WTC11 (cell line): ENCODE measurements at regions not wholly inside any gene's neighbourhood (a gene's known extent, or its start where the extent isn't known, plus 50 kb on each side); places are given as distances from the start of the nearest gene placed in this dataset.

Source experiments
- ATAC-seq: fragments of 200-7000 bp; cut with Tn5 transposase; 2 replicates; pipeline ENCODE4 v1.10.0; 2021; ENCODE audit warnings: mild to moderate bottlenecking, moderate library complexity
- CTCF ChIA-PET: fragments of 300-600 bp; sonication (Branson Sonifier 250); formaldehyde crosslinking; loops from one replicate; lab custom pipeline; 2021; ENCODE audit warnings: antibody characterized with exemption; lab: Charles Lee
- POLR2A ChIA-PET: fragments of 350-600 bp; sonication (Branson Sonifier 250); formaldehyde crosslinking; loops from one replicate; lab custom pipeline; 2021; ENCODE audit warnings: antibody characterized with exemption; lab: Charles Lee
- DNase-seq: peaks from one replicate; pipeline ENCODE4 v3.0.0; 2021; ENCODE audit warnings: low spot score
- H3K27ac Mint-ChIP-seq: 2 replicates; pipeline ENCODE4 v1.8.0; 2021; ENCODE audit warnings: mixed read lengths
- H3K27me3 Mint-ChIP-seq: 2 replicates; pipeline ENCODE4 v1.8.0; 2021; ENCODE audit warnings: low read depth, mild to moderate bottlenecking, moderate library complexity, mixed read lengths
- H3K36me3 Mint-ChIP-seq: 2 replicates; pipeline ENCODE4 v1.8.0; 2021; ENCODE audit warnings: mixed read lengths
- H3K4me1 Mint-ChIP-seq: 2 replicates; pipeline ENCODE4 v1.8.0; 2022; ENCODE audit warnings: mixed read lengths
- H3K4me3 Mint-ChIP-seq: 2 replicates; pipeline ENCODE4 v1.8.0; 2021; ENCODE audit warnings: mild to moderate bottlenecking, moderate library complexity, mixed read lengths
- H3K9me3 Mint-ChIP-seq: 2 replicates; pipeline ENCODE4 v1.8.0; 2021; ENCODE audit warnings: mixed read lengths
- CTCF ChIP-seq: fragments of 200-600 bp; IDR thresholded peaks from 2 replicates; pipeline ENCODE4 v1.8.0; 2022; ENCODE audit warnings: antibody characterized with exemption
- EMX1 ChIP-seq: fragments of 250-450 bp; sonication (Bioruptor Pico); IDR thresholded peaks from 2 replicates; pipeline ENCODE4 v1.8.0; 2021; ENCODE audit warnings: mild to moderate bottlenecking
- ETV6 ChIP-seq: sonication (generic); formaldehyde crosslinking; IDR thresholded peaks from 2 replicates; pipeline ENCODE4 v1.8.1; 2022; ENCODE audit warnings: mild to moderate bottlenecking, missing genetic modification reagents
- GTF2I ChIP-seq: fragments of 250-450 bp; sonication (Bioruptor Pico); conservative IDR thresholded peaks from 2 replicates; pipeline ENCODE4 v1.4.0; 2021; ENCODE audit warnings: mild to moderate bottlenecking
- MLX ChIP-seq: sonication (generic); formaldehyde crosslinking; IDR thresholded peaks from 2 replicates; pipeline ENCODE4 v1.8.1; 2023; ENCODE audit warnings: mild to moderate bottlenecking, missing genetic modification reagents, moderate library complexity
- NFE2L1 ChIP-seq: sonication (generic); formaldehyde crosslinking; IDR thresholded peaks from 2 replicates; pipeline ENCODE4 v1.8.1; 2023; ENCODE audit warnings: missing genetic modification reagents
- NR2C2 ChIP-seq: sonication (generic); formaldehyde crosslinking; IDR thresholded peaks from 2 replicates; pipeline ENCODE4 v1.8.0; 2022; ENCODE audit warnings: mild to moderate bottlenecking, missing genetic modification reagents
- NR3C1 ChIP-seq: sonication (generic); formaldehyde crosslinking; conservative IDR thresholded peaks from 2 replicates; pipeline ENCODE4 v1.8.1; 2023; ENCODE audit warnings: low read depth, mild to moderate bottlenecking, missing genetic modification reagents
- OVOL2 ChIP-seq: fragments of 250-450 bp; sonication (Bioruptor Pico); IDR thresholded peaks from 2 replicates; pipeline ENCODE4 v1.9.0; 2021; ENCODE audit warnings: mild to moderate bottlenecking, borderline replicate concordance
- PRRX2 ChIP-seq: fragments of 250-450 bp; sonication (Bioruptor Pico); IDR thresholded peaks from 2 replicates; pipeline ENCODE4 v1.8.0; 2021; ENCODE audit warnings: mild to moderate bottlenecking
- TEAD4 ChIP-seq: sonication (generic); formaldehyde crosslinking; IDR thresholded peaks from 2 replicates; pipeline ENCODE4 v1.8.0; 2022; ENCODE audit warnings: mild to moderate bottlenecking, missing genetic modification reagents
- ZNF671 ChIP-seq: fragments of 250-450 bp; sonication (Bioruptor Pico); IDR thresholded peaks from 2 replicates; pipeline ENCODE4 v1.8.0; 2021; ENCODE audit warnings: mild to moderate bottlenecking
- TF ChIP-seq, protein P1 (sequence below): fragments of 250-450 bp; sonication (Bioruptor Pico); IDR thresholded peaks from 2 replicates; pipeline ENCODE4 v1.9.0; 2021; ENCODE audit warnings: mild to moderate bottlenecking
- TF ChIP-seq, protein P2 (sequence below): sonication (generic); formaldehyde crosslinking; IDR thresholded peaks from 2 replicates; pipeline ENCODE4 v1.8.1; 2023; ENCODE audit warnings: mild to moderate bottlenecking, missing genetic modification reagents, borderline replicate concordance
- TF ChIP-seq, protein P3 (sequence below): sonication (generic); formaldehyde crosslinking; IDR thresholded peaks from 2 replicates; pipeline ENCODE4 v1.8.1; 2022; ENCODE audit warnings: missing genetic modification reagents, borderline replicate concordance
- TF ChIP-seq, protein P4 (sequence below): fragments of 250-450 bp; sonication (Bioruptor Pico); IDR thresholded peaks from 2 replicates; pipeline ENCODE4 v2.1.2; 2022; ENCODE audit warnings: mild to moderate bottlenecking, moderate library complexity
- TF ChIP-seq, protein P5 (sequence below): sonication (generic); formaldehyde crosslinking; IDR thresholded peaks from 2 replicates; pipeline ENCODE4 v1.8.0; 2022; ENCODE audit warnings: mild to moderate bottlenecking, missing genetic modification reagents
- TF ChIP-seq, protein P6 (sequence below): fragments of 250-450 bp; sonication (Bioruptor Pico); IDR thresholded peaks from 2 replicates; pipeline ENCODE4 v1.9.0; 2021; ENCODE audit warnings: moderate library complexity, mild to moderate bottlenecking, inconsistent platforms, borderline replicate concordance

DNA sequence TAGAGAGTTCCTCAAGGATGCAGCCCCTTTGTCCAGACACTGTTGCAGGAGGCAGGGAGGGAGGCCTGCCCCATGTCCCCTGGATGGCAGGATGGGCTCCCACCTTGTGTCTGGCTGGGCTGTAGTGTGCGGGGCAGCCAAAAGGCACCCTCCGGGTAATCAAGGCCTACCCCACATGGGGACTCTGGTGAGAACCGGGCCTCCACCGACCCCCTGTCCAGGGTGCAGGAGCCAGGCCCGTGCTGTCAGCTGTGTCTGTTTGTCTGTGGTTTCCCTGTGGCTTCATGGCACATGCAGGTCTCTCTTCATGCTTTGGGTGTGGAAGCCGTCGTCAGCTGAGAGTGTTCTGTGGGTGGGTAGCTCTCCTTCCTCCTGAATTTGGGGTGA, 1240.9 kb downstream of the BRD1 start (continued):
- TF ChIP-seq, protein P1, sequence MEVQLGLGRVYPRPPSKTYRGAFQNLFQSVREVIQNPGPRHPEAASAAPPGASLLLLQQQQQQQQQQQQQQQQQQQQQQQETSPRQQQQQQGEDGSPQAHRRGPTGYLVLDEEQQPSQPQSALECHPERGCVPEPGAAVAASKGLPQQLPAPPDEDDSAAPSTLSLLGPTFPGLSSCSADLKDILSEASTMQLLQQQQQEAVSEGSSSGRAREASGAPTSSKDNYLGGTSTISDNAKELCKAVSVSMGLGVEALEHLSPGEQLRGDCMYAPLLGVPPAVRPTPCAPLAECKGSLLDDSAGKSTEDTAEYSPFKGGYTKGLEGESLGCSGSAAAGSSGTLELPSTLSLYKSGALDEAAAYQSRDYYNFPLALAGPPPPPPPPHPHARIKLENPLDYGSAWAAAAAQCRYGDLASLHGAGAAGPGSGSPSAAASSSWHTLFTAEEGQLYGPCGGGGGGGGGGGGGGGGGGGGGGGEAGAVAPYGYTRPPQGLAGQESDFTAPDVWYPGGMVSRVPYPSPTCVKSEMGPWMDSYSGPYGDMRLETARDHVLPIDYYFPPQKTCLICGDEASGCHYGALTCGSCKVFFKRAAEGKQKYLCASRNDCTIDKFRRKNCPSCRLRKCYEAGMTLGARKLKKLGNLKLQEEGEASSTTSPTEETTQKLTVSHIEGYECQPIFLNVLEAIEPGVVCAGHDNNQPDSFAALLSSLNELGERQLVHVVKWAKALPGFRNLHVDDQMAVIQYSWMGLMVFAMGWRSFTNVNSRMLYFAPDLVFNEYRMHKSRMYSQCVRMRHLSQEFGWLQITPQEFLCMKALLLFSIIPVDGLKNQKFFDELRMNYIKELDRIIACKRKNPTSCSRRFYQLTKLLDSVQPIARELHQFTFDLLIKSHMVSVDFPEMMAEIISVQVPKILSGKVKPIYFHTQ (CRISPR knock-in tag), result no peak
- TF ChIP-seq GTF2I (CRISPR knock-in tag) (no peak), ETV6 (CRISPR knock-in tag) (no peak), TEAD4 (no peak), NFE2L1 (CRISPR knock-in tag) (no peak), ZNF671 (CRISPR knock-in tag) (no peak), PRRX2 (CRISPR knock-in tag) (no peak), OVOL2 (CRISPR knock-in tag) (no peak)
- TF ChIP-seq, protein P2, sequence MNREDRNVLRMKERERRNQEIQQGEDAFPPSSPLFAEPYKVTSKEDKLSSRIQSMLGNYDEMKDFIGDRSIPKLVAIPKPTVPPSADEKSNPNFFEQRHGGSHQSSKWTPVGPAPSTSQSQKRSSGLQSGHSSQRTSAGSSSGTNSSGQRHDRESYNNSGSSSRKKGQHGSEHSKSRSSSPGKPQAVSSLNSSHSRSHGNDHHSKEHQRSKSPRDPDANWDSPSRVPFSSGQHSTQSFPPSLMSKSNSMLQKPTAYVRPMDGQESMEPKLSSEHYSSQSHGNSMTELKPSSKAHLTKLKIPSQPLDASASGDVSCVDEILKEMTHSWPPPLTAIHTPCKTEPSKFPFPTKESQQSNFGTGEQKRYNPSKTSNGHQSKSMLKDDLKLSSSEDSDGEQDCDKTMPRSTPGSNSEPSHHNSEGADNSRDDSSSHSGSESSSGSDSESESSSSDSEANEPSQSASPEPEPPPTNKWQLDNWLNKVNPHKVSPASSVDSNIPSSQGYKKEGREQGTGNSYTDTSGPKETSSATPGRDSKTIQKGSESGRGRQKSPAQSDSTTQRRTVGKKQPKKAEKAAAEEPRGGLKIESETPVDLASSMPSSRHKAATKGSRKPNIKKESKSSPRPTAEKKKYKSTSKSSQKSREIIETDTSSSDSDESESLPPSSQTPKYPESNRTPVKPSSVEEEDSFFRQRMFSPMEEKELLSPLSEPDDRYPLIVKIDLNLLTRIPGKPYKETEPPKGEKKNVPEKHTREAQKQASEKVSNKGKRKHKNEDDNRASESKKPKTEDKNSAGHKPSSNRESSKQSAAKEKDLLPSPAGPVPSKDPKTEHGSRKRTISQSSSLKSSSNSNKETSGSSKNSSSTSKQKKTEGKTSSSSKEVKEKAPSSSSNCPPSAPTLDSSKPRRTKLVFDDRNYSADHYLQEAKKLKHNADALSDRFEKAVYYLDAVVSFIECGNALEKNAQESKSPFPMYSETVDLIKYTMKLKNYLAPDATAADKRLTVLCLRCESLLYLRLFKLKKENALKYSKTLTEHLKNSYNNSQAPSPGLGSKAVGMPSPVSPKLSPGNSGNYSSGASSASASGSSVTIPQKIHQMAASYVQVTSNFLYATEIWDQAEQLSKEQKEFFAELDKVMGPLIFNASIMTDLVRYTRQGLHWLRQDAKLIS (CRISPR knock-in tag), result no peak
- TF ChIP-seq, protein P3, sequence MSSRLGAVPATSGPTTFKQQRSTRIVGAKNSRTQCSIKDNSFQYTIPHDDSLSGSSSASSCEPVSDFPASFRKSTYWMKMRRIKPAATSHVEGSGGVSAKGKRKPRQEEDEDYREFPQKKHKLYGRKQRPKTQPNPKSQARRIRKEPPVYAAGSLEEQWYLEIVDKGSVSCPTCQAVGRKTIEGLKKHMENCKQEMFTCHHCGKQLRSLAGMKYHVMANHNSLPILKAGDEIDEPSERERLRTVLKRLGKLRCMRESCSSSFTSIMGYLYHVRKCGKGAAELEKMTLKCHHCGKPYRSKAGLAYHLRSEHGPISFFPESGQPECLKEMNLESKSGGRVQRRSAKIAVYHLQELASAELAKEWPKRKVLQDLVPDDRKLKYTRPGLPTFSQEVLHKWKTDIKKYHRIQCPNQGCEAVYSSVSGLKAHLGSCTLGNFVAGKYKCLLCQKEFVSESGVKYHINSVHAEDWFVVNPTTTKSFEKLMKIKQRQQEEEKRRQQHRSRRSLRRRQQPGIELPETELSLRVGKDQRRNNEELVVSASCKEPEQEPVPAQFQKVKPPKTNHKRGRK, result no peak

GRCh38 chr22:48585916-48586798, 1241.5 kb downstream of the BRD1 start:
- Mint-ChIP-seq H3K27ac (no peak overlapping the region), H3K4me3 (no peak overlapping the region), H3K27me3 (no peaks in the 10 kb centered on the region), H3K9me3 (no peaks in the 10 kb centered on the region), H3K36me3 (no peaks in the 10 kb centered on the region), H3K4me1 (no peaks in the 10 kb centered on the region)
- DNase-seq, result peak; percentile 32
- ChIA-PET CTCF (no interaction called here), POLR2A (no interaction called here)
- peak; percentile 82 for ATAC-seq
- TF ChIP-seq MLX, result no peak
- TF ChIP-seq, protein P4, sequence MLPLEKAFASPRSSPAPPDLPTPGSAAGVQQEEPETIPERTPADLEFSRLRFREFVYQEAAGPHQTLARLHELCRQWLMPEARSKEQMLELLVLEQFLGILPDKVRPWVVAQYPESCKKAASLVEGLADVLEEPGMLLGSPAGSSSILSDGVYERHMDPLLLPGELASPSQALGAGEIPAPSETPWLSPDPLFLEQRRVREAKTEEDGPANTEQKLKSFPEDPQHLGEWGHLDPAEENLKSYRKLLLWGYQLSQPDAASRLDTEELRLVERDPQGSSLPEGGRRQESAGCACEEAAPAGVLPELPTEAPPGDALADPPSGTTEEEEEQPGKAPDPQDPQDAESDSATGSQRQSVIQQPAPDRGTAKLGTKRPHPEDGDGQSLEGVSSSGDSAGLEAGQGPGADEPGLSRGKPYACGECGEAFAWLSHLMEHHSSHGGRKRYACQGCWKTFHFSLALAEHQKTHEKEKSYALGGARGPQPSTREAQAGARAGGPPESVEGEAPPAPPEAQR, result no peak
- no peak for TF ChIP-seq CTCF
- TF ChIP-seq NR2C2 (CRISPR knock-in tag), result no peak
- TF ChIP-seq, protein P5, sequence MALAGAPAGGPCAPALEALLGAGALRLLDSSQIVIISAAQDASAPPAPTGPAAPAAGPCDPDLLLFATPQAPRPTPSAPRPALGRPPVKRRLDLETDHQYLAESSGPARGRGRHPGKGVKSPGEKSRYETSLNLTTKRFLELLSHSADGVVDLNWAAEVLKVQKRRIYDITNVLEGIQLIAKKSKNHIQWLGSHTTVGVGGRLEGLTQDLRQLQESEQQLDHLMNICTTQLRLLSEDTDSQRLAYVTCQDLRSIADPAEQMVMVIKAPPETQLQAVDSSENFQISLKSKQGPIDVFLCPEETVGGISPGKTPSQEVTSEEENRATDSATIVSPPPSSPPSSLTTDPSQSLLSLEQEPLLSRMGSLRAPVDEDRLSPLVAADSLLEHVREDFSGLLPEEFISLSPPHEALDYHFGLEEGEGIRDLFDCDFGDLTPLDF, result no peak
- TF ChIP-seq OVOL2 (CRISPR knock-in tag), result no peak
- TF ChIP-seq, protein P6, sequence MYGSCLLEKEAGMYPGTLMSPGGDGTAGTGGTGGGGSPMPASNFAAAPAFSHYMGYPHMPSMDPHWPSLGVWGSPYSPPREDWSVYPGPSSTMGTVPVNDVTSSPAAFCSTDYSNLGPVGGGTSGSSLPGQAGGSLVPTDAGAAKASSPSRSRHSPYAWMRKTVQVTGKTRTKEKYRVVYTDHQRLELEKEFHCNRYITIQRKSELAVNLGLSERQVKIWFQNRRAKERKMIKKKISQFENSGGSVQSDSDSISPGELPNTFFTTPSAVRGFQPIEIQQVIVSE (CRISPR knock-in tag), result no peak
- TF ChIP-seq NR3C1, result no peak
- no peak for TF ChIP-seq EMX1 (CRISPR knock-in tag)
- TF ChIP-seq, protein P1 (CRISPR knock-in tag), result no peak
